ENCODE measurements at regions not wholly inside any gene's neighbourhood (a gene's known extent, or its start where the extent isn't known, plus 50 kb on each side); places are given as distances from the start of the nearest gene placed in this dataset.

GRCh38 chr10:78851647-78852046, 217.1 kb upstream of the ZMIZ1 start:
- ATAC-seq (ENCODE audit: low read depth) (no peak), DNase-seq (no peak)
- no peaks in the 10 kb centered on the region for H3K4me1 ChIP-seq (ENCODE audit: control insufficient read depth in 2 of 2, insufficient read depth in 2 of 2, low read length in 2 of 2)
- no peak overlapping the region for H3K4me3 Mint-ChIP-seq
- H3K9me3 Mint-ChIP-seq (ENCODE audit: insufficient read depth): no peaks in the 10 kb centered on the region
- peaks cover 16% of the 10 kb centered on the region for H3K27me3 Mint-ChIP-seq
- H3K9me3 ChIP-seq (ENCODE audit: control extremely low read depth in 1 of 3, control insufficient read depth in 2 of 3, insufficient read depth in 1 of 3, low read length in 2 of 3): no peaks in the 10 kb centered on the region
- no peaks in the 10 kb centered on the region for H3K79me2 ChIP-seq (ENCODE audit: control insufficient read depth, insufficient read depth, low read length)
- WGBS (ENCODE audit: insufficient coverage): 74% methylated on average over 3 of the region's 4 CpGs
- H3K4me2 ChIP-seq (replicated peaks; ENCODE audit: low read depth, low read length, poor library complexity, severe bottlenecking): no peak overlapping the region
- POLR2A ChIA-PET: no interaction called here
- H3K9ac ChIP-seq (ENCODE audit: low read length): no peak overlapping the region
- H3K4me1 Mint-ChIP-seq: no peaks in the 10 kb centered on the region
- H3K36me3 ChIP-seq (replicated peaks in 1 of 2; ENCODE audit: control extremely low read depth in 1 of 2, control insufficient read depth in 1 of 2, extremely low read depth in 1 of 2, insufficient read depth in 2 of 2, low read length in 1 of 2): no peaks in the 10 kb centered on the region
- no peaks in the 10 kb centered on the region for H4K20me1 ChIP-seq (ENCODE audit: control insufficient read depth, insufficient read depth, low read length, poor library complexity, severe bottlenecking)
- no peak overlapping the region for H3K4me3 ChIP-seq (ENCODE audit: control extremely low read depth in 1 of 5, extremely low read depth in 1 of 5, insufficient read depth in 1 of 5, low read depth in 2 of 5, low read length in 4 of 5)
- H3K27ac ChIP-seq (ENCODE audit: low read length in 2 of 2): no peak overlapping the region
- CTCF ChIA-PET: interaction anchor here (0.8 to 1.1 kb wide), 2 partner anchors 343 to 346 kb away, joined by 3 read pairs; no protein-coding TSS in a partner anchor
- no peaks in the 10 kb centered on the region for H3K27me3 ChIP-seq (replicated peaks in 1 of 4; ENCODE audit: control extremely low read depth in 1 of 4, control insufficient read depth in 3 of 4, insufficient read depth in 4 of 4, low read length in 3 of 4)
- no peak for TF ChIP-seq CTCF (IDR thresholded peaks at IDR 0.05)
- no peak for TF ChIP-seq EZH2 (IDR thresholded peaks at IDR 0.05; ENCODE audit: borderline replicate concordance, insufficient read depth, low read depth, low read length, poor library complexity, severe bottlenecking)
- no peak overlapping the region for H2AFZ ChIP-seq (ENCODE audit: insufficient read depth, low read depth, low read length, poor library complexity, severe bottlenecking)
- intact Hi-C loops (cut with micrococcal nuclease): no loop called here
- H3K27ac Mint-ChIP-seq: no peak overlapping the region

DNA sequence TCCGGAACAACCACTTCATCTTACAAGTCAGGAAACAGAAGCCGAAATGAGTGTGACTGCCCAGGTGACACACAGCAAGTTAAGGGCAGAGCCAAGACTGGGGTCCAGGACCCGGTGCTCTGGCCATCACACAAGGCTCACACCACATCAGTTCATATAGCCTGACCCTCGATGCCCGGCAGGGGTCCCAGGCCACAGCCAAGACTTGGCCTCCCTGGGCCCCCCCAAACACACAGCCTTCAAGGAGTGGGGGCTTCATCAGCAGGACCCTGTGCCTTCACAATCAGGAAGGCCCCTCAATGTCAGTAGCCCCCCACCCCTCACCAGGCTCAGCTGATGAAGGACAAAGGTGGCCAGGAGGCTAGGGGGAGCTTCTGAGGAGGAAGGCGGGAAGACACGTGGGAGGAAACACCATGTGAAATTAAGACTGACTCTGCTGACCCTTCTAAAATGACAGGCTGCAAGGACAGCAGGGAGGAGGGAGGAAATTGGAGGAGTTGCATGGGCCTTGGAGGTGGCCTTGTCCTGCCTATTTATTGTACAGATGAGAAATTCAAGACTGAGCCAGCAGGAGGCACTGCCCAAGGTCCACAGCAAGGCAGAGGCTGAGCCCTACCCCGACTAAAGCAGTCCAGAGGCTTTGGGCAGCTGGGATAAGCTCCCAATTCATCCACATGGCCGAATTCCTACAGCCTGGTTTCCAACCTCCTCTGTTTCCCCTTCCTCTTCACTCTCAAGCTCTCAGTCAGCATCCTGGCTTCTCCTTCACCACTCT, 216.1 kb upstream of the ZMIZ1 start:
- ChIA-PET POLR2A (no interaction called here), CTCF (interaction anchor here (0.8 to 1.1 kb wide), 2 partner anchors 342 to 345 kb away, joined by 3 read pairs; no protein-coding TSS in a partner anchor)
- Histone ChIP-seq H3K9ac (ENCODE audit: low read length) (no peak overlapping the region), H3K4me2 (replicated peaks; ENCODE audit: low read depth, low read length, poor library complexity, severe bottlenecking) (no peak overlapping the region), H3K79me2 (ENCODE audit: control insufficient read depth, insufficient read depth, low read length) (no peaks in the 10 kb centered on the region), H3K9me3 (ENCODE audit: control extremely low read depth in 1 of 3, control insufficient read depth in 2 of 3, insufficient read depth in 1 of 3, low read length in 2 of 3) (no peaks in the 10 kb centered on the region), H2AFZ (ENCODE audit: insufficient read depth, low read depth, low read length, poor library complexity, severe bottlenecking) (no peak overlapping the region), H3K36me3 (replicated peaks in 1 of 2; ENCODE audit: control extremely low read depth in 1 of 2, control insufficient read depth in 1 of 2, extremely low read depth in 1 of 2, insufficient read depth in 2 of 2, low read length in 1 of 2) (no peaks in the 10 kb centered on the region), H3K27ac (ENCODE audit: low read length in 2 of 2) (no peak overlapping the region), H3K27me3 (replicated peaks in 1 of 4; ENCODE audit: control extremely low read depth in 1 of 4, control insufficient read depth in 3 of 4, insufficient read depth in 4 of 4, low read length in 3 of 4) (no peaks in the 10 kb centered on the region), H3K4me1 (ENCODE audit: control insufficient read depth in 2 of 2, insufficient read depth in 2 of 2, low read length in 2 of 2) (no peaks in the 10 kb centered on the region), H3K4me3 (ENCODE audit: control extremely low read depth in 1 of 5, extremely low read depth in 1 of 5, insufficient read depth in 1 of 5, low read depth in 2 of 5, low read length in 4 of 5) (no peak overlapping the region), H4K20me1 (ENCODE audit: control insufficient read depth, insufficient read depth, low read length, poor library complexity, severe bottlenecking) (no peaks in the 10 kb centered on the region)
- ATAC-seq (ENCODE audit: low read depth): no peak
- H3K27me3 Mint-ChIP-seq: peaks cover 22% of the 10 kb centered on the region
- H3K9me3 Mint-ChIP-seq (ENCODE audit: insufficient read depth): no peaks in the 10 kb centered on the region
- no peak overlapping the region for H3K4me3 Mint-ChIP-seq
- 83% methylated on average over 9 of the region's 9 CpGs for WGBS (ENCODE audit: insufficient coverage)
- intact Hi-C loops (cut with micrococcal nuclease): no loop called here
- H3K27ac Mint-ChIP-seq: no peak overlapping the region
- no peak for TF ChIP-seq EZH2 (IDR thresholded peaks at IDR 0.05; ENCODE audit: borderline replicate concordance, insufficient read depth, low read depth, low read length, poor library complexity, severe bottlenecking)
- TF ChIP-seq CTCF (IDR thresholded peaks at IDR 0.05): no peak
- DNase-seq: no peak
- no peaks in the 10 kb centered on the region for H3K4me1 Mint-ChIP-seq
